NCI-H524 (cell line): ENCODE measurements at regions not wholly inside any gene's neighbourhood (a gene's known extent, or its start where the extent isn't known, plus 50 kb on each side); places are given as distances from the start of the nearest gene placed in this dataset.

ENCODE experiments used
- DNase-seq, 2 experiments: peaks; one replicate each; lab custom pipeline; 2025; lab: John Stamatoyannopoulos, UW

- no peak for DNase-seq
Observed at GRCh38 chr16:79756571-79756970, 156.0 kb upstream of the MAF start.

- no peak for DNase-seq
Observed at GRCh38 chr16:79754501-79754900, 154.0 kb upstream of the MAF start.

GRCh38 chr16:79754081-79754480 lies 153.5 kb upstream of the MAF start:
- no peak for DNase-seq

- DNase-seq = no peak
Observed at GRCh38 chr16:79753286-79753685, 152.7 kb upstream of the MAF start.

- DNase-seq = no peak
Observed at GRCh38 chr16:79752396-79752795, 151.9 kb upstream of the MAF start.

GRCh38 chr16:79751471-79752184 lies 151.1 kb upstream of the MAF start:
- no peak for DNase-seq

- DNase-seq = no peak
Observed at GRCh38 chr16:79750311-79750710, 149.8 kb upstream of the MAF start.

- DNase-seq = no peak
Observed at GRCh38 chr16:79748629-79749028, 148.1 kb upstream of the MAF start.

GRCh38 chr16:79747688-79748087 lies 147.2 kb upstream of the MAF start:
- DNase-seq = no peak

- no peak for DNase-seq
Observed at GRCh38 chr16:79740252-79740651, 139.7 kb upstream of the MAF start.

GRCh38 chr16:79735271-79735670 lies 134.7 kb upstream of the MAF start:
- no peak for DNase-seq

- no peak for DNase-seq
Observed at GRCh38 chr16:79734721-79735120, 134.2 kb upstream of the MAF start.

- DNase-seq = no peak
Observed at GRCh38 chr16:79728923-79729240, 128.3 kb upstream of the MAF start.

- DNase-seq = no peak
Observed at GRCh38 chr16:79728048-79728922, 127.7 kb upstream of the MAF start.

GRCh38 chr16:79726902-79727301 lies 126.4 kb upstream of the MAF start:
- DNase-seq = no peak

- DNase-seq = no peak
Observed at GRCh38 chr16:79725051-79725450, 124.5 kb upstream of the MAF start.

- DNase-seq = no peak
Observed at GRCh38 chr16:79723583-79724168, 123.1 kb upstream of the MAF start.

GRCh38 chr16:79721270-79721669 lies 120.7 kb upstream of the MAF start:
- DNase-seq = no peak

GRCh38 chr16:79717333-79718137 lies 117.0 kb upstream of the MAF start:
- no peak for DNase-seq

GRCh38 chr16:79716645-79717332 lies 116.3 kb upstream of the MAF start:
- DNase-seq = no peak

GRCh38 chr16:79715061-79715460 lies 114.5 kb upstream of the MAF start:
- no peak for DNase-seq

- no peak for DNase-seq
Observed at GRCh38 chr16:79714440-79714839, 113.9 kb upstream of the MAF start.
